Naive thymus-derived CD4-positive, alpha-beta T cell (primary cell): ENCODE measurements at regions not wholly inside any gene's neighbourhood (a gene's known extent, or its start where the extent isn't known, plus 50 kb on each side); places are given as distances from the start of the nearest gene placed in this dataset.

Experiments used
- ATAC-seq: fragments of 150-1000 bp; cut with Tn5 transposase; 2 replicates; pipeline ENCODE4 v1.10.0; 2021; ENCODE audit warnings: mild to moderate bottlenecking, moderate library complexity
- CTCF ChIA-PET: fragments of 350-600 bp; sonication (Branson Sonifier 250); formaldehyde crosslinking; loops from one replicate; lab custom pipeline; 2021; ENCODE audit warnings: antibody characterized with exemption; lab: Charles Lee
- POLR2A ChIA-PET: fragments of 350-600 bp; sonication (Branson Sonifier 250); formaldehyde crosslinking; loops from one replicate; lab custom pipeline; 2021; ENCODE audit warnings: antibody characterized with exemption, inconsistent platforms; lab: Charles Lee
- DNase-seq, 9 donors: peaks; one replicate each; pipeline versions ENCODE4 v3.0.0 to v3.0.0-alpha.2; 2020 to 2022; ENCODE audit warnings: mixed read lengths in 1 of 9
- H3K27ac ChIP-seq: one replicate; pipeline ENCODE4 v1.7.0; 2013; ENCODE audit warnings: mild to moderate bottlenecking, low read depth, low read length, moderate library complexity
- H3K27me3 ChIP-seq, 2 donors: one replicate each; pipeline ENCODE4 v1.7.0; 2013; ENCODE audit warnings: low read length in 2 of 2, mild to moderate bottlenecking in 2 of 2, moderate library complexity in 2 of 2; ENCODE audit not compliant: control insufficient read depth in 2 of 2, insufficient read depth in 2 of 2
- H3K36me3 ChIP-seq, 3 experiments: 1 replicate in 2 of 3; 2 replicates in 1 of 3; pipeline ENCODE4 v1.7.0; 2013; ENCODE audit warnings: low read length in 3 of 3, mild to moderate bottlenecking in 3 of 3, moderate library complexity in 1 of 3; ENCODE audit not compliant: insufficient read depth in 3 of 3, control insufficient read depth in 2 of 3
- H3K4me1 ChIP-seq, 2 donors: one replicate each; pipeline ENCODE4 v1.7.0; 2013; ENCODE audit warnings: low read length in 2 of 2, mild to moderate bottlenecking in 2 of 2, moderate library complexity in 1 of 2; ENCODE audit not compliant: control insufficient read depth in 2 of 2, insufficient read depth in 2 of 2
- H3K4me3 ChIP-seq: 2 replicates; pipeline ENCODE4 v1.7.0; 2013; ENCODE audit warnings: mild to moderate bottlenecking, low read length
- H3K9me3 ChIP-seq, 3 experiments: 1 replicate in 2 of 3; 2 replicates in 1 of 3; pipeline ENCODE4 v1.7.0; 2013; ENCODE audit warnings: low read length in 3 of 3; ENCODE audit not compliant: control insufficient read depth in 2 of 3
- H3K27ac Mint-ChIP-seq, 9 donors: one replicate each; pipeline ENCODE4 v1.8.0; 2020 to 2022; ENCODE audit warnings: mixed read lengths in 9 of 9, mild to moderate bottlenecking in 8 of 9, moderate library complexity in 5 of 9, inconsistent platforms in 2 of 9
- H3K27me3 Mint-ChIP-seq, 5 donors: one replicate each; pipeline ENCODE4 v1.8.0; 2021 to 2022; ENCODE audit warnings: mixed read lengths in 5 of 5, mild to moderate bottlenecking in 1 of 5
- H3K36me3 Mint-ChIP-seq, 5 donors: one replicate each; pipeline ENCODE4 v1.8.0; 2020 to 2022; ENCODE audit warnings: mixed read lengths in 5 of 5, mild to moderate bottlenecking in 3 of 5, inconsistent platforms in 1 of 5
- H3K4me1 Mint-ChIP-seq, 7 donors: one replicate each; pipeline ENCODE4 v1.8.0; 2020 to 2022; ENCODE audit warnings: mixed read lengths in 7 of 7, mild to moderate bottlenecking in 3 of 7, inconsistent platforms in 1 of 7
- H3K4me3 Mint-ChIP-seq, 10 donors: one replicate each; pipeline ENCODE4 v1.8.0; 2020 to 2022; ENCODE audit warnings: mild to moderate bottlenecking in 10 of 10, mixed read lengths in 10 of 10, moderate library complexity in 6 of 10, inconsistent platforms in 2 of 10
- H3K9me3 Mint-ChIP-seq, 11 donors: one replicate each; pipeline ENCODE4 v1.8.0; 2020 to 2022; ENCODE audit warnings: mixed read lengths in 11 of 11, mild to moderate bottlenecking in 4 of 11, inconsistent platforms in 1 of 11, moderate library complexity in 1 of 11
- intact Hi-C, 2 donors: fragments of 100-400 bp; cut with micrococcal nuclease; formaldehyde crosslinking; loops; one replicate each; pipeline ENCODE4 v1.15.1; 2023

DNA sequence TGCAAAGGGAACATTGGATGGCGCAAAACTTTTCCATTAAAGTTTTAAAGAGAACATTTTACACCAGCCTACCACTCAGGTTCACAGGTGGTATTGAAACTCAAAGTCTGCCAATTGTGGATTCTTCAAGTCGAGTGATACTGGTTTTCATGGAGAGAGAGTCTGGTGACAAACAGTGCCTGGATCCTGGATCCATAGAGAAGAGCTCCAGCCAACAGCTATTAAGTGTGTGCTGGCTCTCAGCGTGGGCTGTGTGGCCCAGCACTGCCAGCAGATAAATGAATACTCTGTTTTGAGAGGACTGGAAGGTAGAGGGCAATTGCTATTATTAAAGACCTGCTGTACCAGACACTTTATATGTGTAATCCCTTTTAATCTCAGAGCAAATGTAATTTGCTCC lies 118.9 kb upstream of the SYT6 start:
- peaks cover 0 to 36% (median 6%) of the 10 kb centered on the region in 5 donors for H3K27me3 Mint-ChIP-seq
- no peak for ATAC-seq

DNA sequence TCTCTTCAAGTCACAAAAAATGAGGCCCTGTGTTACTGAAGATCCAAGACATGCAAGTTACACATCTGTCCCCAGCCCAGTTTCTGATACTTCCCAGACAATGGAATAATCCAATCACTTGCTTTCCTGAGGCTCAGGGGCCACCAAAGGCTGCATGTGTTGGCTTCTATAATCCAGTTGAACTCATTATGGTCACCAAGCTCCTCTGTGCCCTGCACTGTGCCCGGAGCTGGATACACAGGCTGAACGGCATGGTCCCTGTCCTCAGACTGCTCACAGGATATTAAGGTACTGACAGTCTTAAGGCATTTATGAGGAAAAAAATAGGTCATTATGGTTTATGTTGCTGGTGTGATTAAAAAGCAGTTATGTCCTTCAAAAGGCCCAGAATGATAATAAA lies 117.0 kb upstream of the SYT6 start:
- POLR2A ChIA-PET, result no interaction called here
- CTCF ChIA-PET, result interaction anchor here (0.9 kb wide), 1 partner anchor 10 kb away, joined by 4 read pairs; no protein-coding TSS in a partner anchor
- no peak overlapping the region for H3K27ac Mint-ChIP-seq
- H3K27me3 ChIP-seq, result no peaks in the 10 kb centered on the region
- peaks cover 0 to 4% (median 0%) of the 10 kb centered on the region in 5 donors for H3K36me3 Mint-ChIP-seq
- peaks cover 0 to 5% (median 0%) of the 10 kb centered on the region in 11 donors for H3K9me3 Mint-ChIP-seq
- H3K4me1 ChIP-seq, result peaks cover 0 to 6% of the 10 kb centered on the region in 2 donors
- H3K4me1 Mint-ChIP-seq, result peaks cover 0 to 8% (median 0%) of the 10 kb centered on the region in 7 donors
- DNase-seq, result no peak
- no peak for ATAC-seq
- no peak overlapping the region for H3K27ac ChIP-seq
- intact Hi-C loops, result no loop called here
- H3K4me3 Mint-ChIP-seq, result no peak overlapping the region
- H3K9me3 ChIP-seq, result no peaks in the 10 kb centered on the region
- no peak overlapping the region for H3K4me3 ChIP-seq
- H3K36me3 ChIP-seq, result no peaks in the 10 kb centered on the region
- H3K27me3 Mint-ChIP-seq, result peaks cover 7 to 28% (median 11%) of the 10 kb centered on the region in 5 donors

More for the DNA sequence above, 118.9 kb upstream of the SYT6 start:
- no peaks in the 10 kb centered on the region for H3K36me3 ChIP-seq
- Mint-ChIP-seq H3K4me1 (peaks cover 0 to 8% (median 0%) of the 10 kb centered on the region in 7 donors), H3K9me3 (peaks cover 0 to 4% (median 0%) of the 10 kb centered on the region in 11 donors), H3K27ac (no peak overlapping the region), H3K36me3 (no peaks in the 10 kb centered on the region), H3K4me3 (no peak overlapping the region)
- ChIA-PET CTCF (interaction anchor here (1.4 kb wide), 1 partner anchor 10 kb away, joined by 5 read pairs; no protein-coding TSS in a partner anchor), POLR2A (no interaction called here)
- no peak overlapping the region for H3K27ac ChIP-seq
- intact Hi-C loops, result no loop called here
- no peak overlapping the region for H3K4me3 ChIP-seq
- peaks cover 0 to 6% of the 10 kb centered on the region in 2 donors for H3K4me1 ChIP-seq
- H3K27me3 ChIP-seq, result no peaks in the 10 kb centered on the region
- H3K9me3 ChIP-seq, result no peaks in the 10 kb centered on the region
- no peak for DNase-seq

DNA sequence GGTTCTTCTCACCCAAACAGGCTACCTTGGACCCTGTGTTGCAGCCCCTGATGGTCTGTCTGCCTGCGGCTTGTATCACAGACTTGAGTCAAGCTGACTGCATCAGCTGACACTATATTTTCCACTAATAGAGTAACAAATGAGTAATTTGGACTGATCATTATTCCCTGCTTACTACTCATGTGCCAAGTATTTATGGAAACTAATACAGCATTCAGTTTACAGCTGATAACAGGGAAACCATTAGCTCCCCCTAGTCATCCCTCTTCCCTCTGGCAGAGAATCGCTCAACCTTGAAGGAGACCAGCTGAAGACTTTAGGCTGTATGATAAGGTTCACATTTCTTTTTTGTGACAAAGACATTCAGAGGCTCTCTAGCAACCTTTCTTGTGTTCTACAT lies 116.6 kb upstream of the SYT6 start:
- H3K27me3 Mint-ChIP-seq, result peaks cover 12 to 24% (median 15%) of the 10 kb centered on the region in 5 donors
- H3K36me3 ChIP-seq, result no peaks in the 10 kb centered on the region
- no peak overlapping the region for H3K4me3 Mint-ChIP-seq
- peaks cover 0 to 4% (median 0%) of the 10 kb centered on the region in 5 donors for H3K36me3 Mint-ChIP-seq
- no peak overlapping the region for H3K4me3 ChIP-seq
- peaks cover 0 to 8% (median 0%) of the 10 kb centered on the region in 7 donors for H3K4me1 Mint-ChIP-seq
- H3K27ac Mint-ChIP-seq, result no peak overlapping the region
- peaks cover 0 to 6% of the 10 kb centered on the region in 2 donors for H3K4me1 ChIP-seq
- POLR2A ChIA-PET, result no interaction called here
- intact Hi-C loops, result no loop called here
- CTCF ChIA-PET, result interaction anchor here (1.1 kb wide), 1 partner anchor 12 kb away, joined by 3 read pairs; no protein-coding TSS in a partner anchor
- no peaks in the 10 kb centered on the region for H3K9me3 ChIP-seq
- peaks cover 0 to 5% (median 0%) of the 10 kb centered on the region in 11 donors for H3K9me3 Mint-ChIP-seq
- no peak for ATAC-seq
- DNase-seq, result no peak
- H3K27ac ChIP-seq, result no peak overlapping the region
- H3K27me3 ChIP-seq, result no peaks in the 10 kb centered on the region

DNA sequence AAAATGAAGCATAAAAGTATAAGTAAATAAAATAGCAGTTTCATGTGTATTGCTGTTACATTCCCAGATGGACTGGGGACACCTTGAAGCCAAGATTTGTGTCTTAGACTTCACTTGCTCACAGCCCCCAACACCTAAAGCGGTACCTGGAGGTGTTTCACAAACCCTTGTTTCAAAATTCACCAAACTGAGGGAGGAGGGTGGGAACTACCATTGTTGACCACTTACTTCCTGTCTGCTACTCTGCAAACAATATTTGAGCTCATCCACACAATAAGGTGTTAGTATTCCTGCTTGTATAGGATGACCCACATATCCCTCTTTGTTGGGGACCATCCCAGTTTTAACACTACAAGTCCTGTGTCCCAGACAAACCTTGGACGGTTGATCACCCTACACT lies 115.9 kb upstream of the SYT6 start:
- Mint-ChIP-seq H3K36me3 (peaks cover 0 to 4% (median 0%) of the 10 kb centered on the region in 5 donors), H3K4me3 (no peak overlapping the region), H3K9me3 (peaks cover 0 to 5% (median 0%) of the 10 kb centered on the region in 11 donors), H3K27me3 (peaks cover 12 to 22% (median 16%) of the 10 kb centered on the region in 5 donors), H3K27ac (no peak overlapping the region), H3K4me1 (peaks cover 0 to 8% (median 0%) of the 10 kb centered on the region in 7 donors)
- DNase-seq, result no peak
- Histone ChIP-seq H3K4me3 (no peak overlapping the region), H3K27ac (no peak overlapping the region), H3K9me3 (no peaks in the 10 kb centered on the region), H3K27me3 (no peaks in the 10 kb centered on the region), H3K4me1 (peaks cover 0 to 6% of the 10 kb centered on the region in 2 donors), H3K36me3 (no peaks in the 10 kb centered on the region)
- no peak for ATAC-seq
- POLR2A ChIA-PET, result no interaction called here
- intact Hi-C loops, result no loop called here
- CTCF ChIA-PET, result interaction anchor here (1.1 kb wide), 1 partner anchor 13 kb away, joined by 3 read pairs; no protein-coding TSS in a partner anchor

DNA sequence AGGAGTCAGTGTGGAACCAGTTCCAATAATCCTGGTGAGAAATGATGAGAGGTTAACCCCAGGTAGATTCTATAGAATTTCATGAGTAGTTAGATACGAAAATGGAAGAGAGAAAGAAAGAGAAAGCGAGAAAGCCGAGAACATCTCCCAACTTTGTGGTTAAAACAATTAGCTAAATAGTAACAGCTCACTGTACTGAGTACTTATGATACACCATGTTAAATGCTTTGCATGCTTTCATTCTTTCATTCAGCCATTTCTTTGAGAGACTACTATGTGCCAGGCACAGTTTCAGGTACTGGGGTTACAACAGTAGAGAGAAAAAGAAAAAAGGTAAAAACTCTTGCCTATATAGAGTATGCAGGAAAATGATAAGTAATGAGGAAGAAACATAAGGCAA lies 109.7 kb upstream of the SYT6 start:
- Histone ChIP-seq H3K9me3 (no peaks in the 10 kb centered on the region), H3K36me3 (no peaks in the 10 kb centered on the region), H3K27me3 (no peaks in the 10 kb centered on the region), H3K4me1 (no peaks in the 10 kb centered on the region), H3K27ac (no peak overlapping the region), H3K4me3 (no peak overlapping the region)
- peaks cover 0 to 5% (median 0%) of the 10 kb centered on the region in 11 donors for H3K9me3 Mint-ChIP-seq
- peaks cover 0 to 4% (median 0%) of the 10 kb centered on the region in 5 donors for H3K36me3 Mint-ChIP-seq
- H3K27me3 Mint-ChIP-seq, result peaks cover 10 to 26% (median 12%) of the 10 kb centered on the region in 5 donors
- no peak overlapping the region for H3K27ac Mint-ChIP-seq
- ChIA-PET POLR2A (no interaction called here), CTCF (no interaction called here)
- intact Hi-C loops, result no loop called here
- ATAC-seq, result no peak
- no peaks in the 10 kb centered on the region for H3K4me1 Mint-ChIP-seq
- DNase-seq, result no peak
- H3K4me3 Mint-ChIP-seq, result no peak overlapping the region

DNA sequence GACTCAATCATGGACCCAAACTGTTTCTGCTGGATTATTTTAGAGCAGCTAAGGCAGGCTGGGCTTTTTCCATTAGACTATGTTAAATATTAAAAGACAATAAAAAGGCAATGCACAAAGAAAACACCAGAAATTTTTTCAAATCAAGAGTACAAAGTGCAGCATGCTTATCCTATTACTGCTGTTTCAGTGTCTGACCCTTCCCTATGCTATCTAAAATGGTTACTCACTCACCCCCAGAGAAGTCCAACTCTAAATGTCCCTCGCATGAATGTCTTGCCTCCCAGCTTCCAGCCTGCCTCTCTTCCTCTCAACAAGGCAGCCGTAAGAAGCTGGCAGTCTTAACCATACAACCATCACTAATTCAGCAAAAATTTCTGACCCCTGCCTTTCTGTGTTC lies 108.7 kb upstream of the SYT6 start:
- Mint-ChIP-seq H3K36me3 (peaks cover 0 to 4% (median 0%) of the 10 kb centered on the region in 5 donors), H3K9me3 (peaks cover 0 to 5% (median 0%) of the 10 kb centered on the region in 11 donors), H3K4me1 (no peaks in the 10 kb centered on the region), H3K4me3 (no peak overlapping the region), H3K27ac (no peak overlapping the region), H3K27me3 (peaks cover 10 to 26% (median 15%) of the 10 kb centered on the region in 5 donors)
- no peak overlapping the region for H3K27ac ChIP-seq
- no peaks in the 10 kb centered on the region for H3K4me1 ChIP-seq
- H3K36me3 ChIP-seq, result no peaks in the 10 kb centered on the region
- intact Hi-C loops, result no loop called here
- no peaks in the 10 kb centered on the region for H3K9me3 ChIP-seq
- DNase-seq (no peak), ATAC-seq (no peak)
- no peak overlapping the region for H3K4me3 ChIP-seq
- POLR2A ChIA-PET, result no interaction called here
- H3K27me3 ChIP-seq, result no peaks in the 10 kb centered on the region
- CTCF ChIA-PET, result no interaction called here
